Kidney (tissue), 13 donors: ENCODE measurements at regions not wholly inside any gene's neighbourhood (a gene's known extent, or its start where the extent isn't known, plus 50 kb on each side); places are given as distances from the start of the nearest gene placed in this dataset.

Experiments
- DNase-seq, 5 donors: peaks; one replicate each; pipeline ENCODE4 v3.0.0-alpha.2; 2013 to 2020
- FAIRE-seq: peaks from 2 replicates; lab custom pipeline; 2012; peaks lifted over from hg19 to GRCh38; lab: Jason Lieb, UNC
- H3K27ac ChIP-seq, 2 donors: one replicate each; pipeline ENCODE4 v1.7.0; 2013; ENCODE audit warnings: low read depth in 2 of 2, low read length in 2 of 2, inconsistent platforms in 1 of 2
- H3K27me3 ChIP-seq: one replicate; pipeline ENCODE4 v1.7.1; 2013; ENCODE audit warnings: low read length, inconsistent platforms; ENCODE audit not compliant: control insufficient read depth, insufficient read depth
- H3K36me3 ChIP-seq, 3 donors: one replicate each; pipeline versions ENCODE4 v1.7.0 to v1.7.1; 2013; ENCODE audit warnings: low read length in 3 of 3, control low read depth in 1 of 3, inconsistent platforms in 1 of 3; ENCODE audit not compliant: insufficient read depth in 3 of 3, control insufficient read depth in 2 of 3
- H3K4me1 ChIP-seq, 3 donors: one replicate each; pipeline versions ENCODE4 v1.7.0 to v1.7.1; 2013; ENCODE audit warnings: low read length in 3 of 3, inconsistent platforms in 1 of 3, low read depth in 1 of 3; ENCODE audit not compliant: control insufficient read depth in 2 of 3, insufficient read depth in 2 of 3
- H3K4me3 ChIP-seq, 3 donors: one replicate each; pipeline versions ENCODE4 v1.7.0 to v1.8.1; 2013; ENCODE audit warnings: low read length in 3 of 3, control low read depth in 1 of 3, inconsistent platforms in 1 of 3
- H3K9ac ChIP-seq, 3 donors: one replicate each; pipeline versions ENCODE4 v1.7.0 to v1.7.1; 2013; ENCODE audit warnings: low read length in 3 of 3, control low read depth in 1 of 3, inconsistent platforms in 1 of 3
- H3K9me3 ChIP-seq, 3 donors: one replicate each; pipeline versions ENCODE4 v1.7.0 to v1.7.1; 2013; ENCODE audit warnings: low read length in 3 of 3, control low read depth in 1 of 3, inconsistent platforms in 1 of 3; ENCODE audit not compliant: control insufficient read depth in 2 of 3, insufficient read depth in 1 of 3
- CTCF ChIP-seq: IDR thresholded peaks from 3 replicates; pipeline ENCODE4 v1.5.1; 2012; ENCODE audit warnings: mild to moderate bottlenecking, moderate library complexity, borderline replicate concordance; ENCODE audit not compliant: insufficient read depth; ENCODE audit errors: extremely low read depth
- intact Hi-C: fragments of 100-400 bp; cut with DNase I; formaldehyde crosslinking; loops from one replicate; pipeline ENCODE4 v1.11.1; 2022
- donor health status: control.
- donor health status: control.
- donor health status: control.
- donor health status: control.
- donor health status: control.
- donor health status: DM: yes; HTN: yes; CAD: no.
- donor health status: Normal renal cell carcinoma (clear cell type).

GRCh38 chr2:19525313-19525712, 166.9 kb upstream of the OSR1 start:
- Histone ChIP-seq H3K9me3 (no peaks in the 10 kb centered on the region), H3K27ac (no peak overlapping the region), H3K9ac (no peak overlapping the region), H3K4me3 (no peak overlapping the region), H3K36me3 (no peaks in the 10 kb centered on the region), H3K27me3 (no peaks in the 10 kb centered on the region), H3K4me1 (no peaks in the 10 kb centered on the region)
- intact Hi-C loops: no loop called here
- no peak for DNase-seq
- FAIRE-seq: peak; percentile 21
- TF ChIP-seq CTCF: no peak

GRCh38 chr2:19519045-19519444, 160.6 kb upstream of the OSR1 start:
- DNase-seq: no peak
- Histone ChIP-seq H3K9ac (no peak overlapping the region), H3K4me1 (no peaks in the 10 kb centered on the region), H3K36me3 (no peaks in the 10 kb centered on the region), H3K9me3 (no peaks in the 10 kb centered on the region), H3K4me3 (no peak overlapping the region), H3K27ac (no peak overlapping the region), H3K27me3 (no peaks in the 10 kb centered on the region)
- intact Hi-C loops: no loop called here
- no peak for TF ChIP-seq CTCF
- no peak for FAIRE-seq

- no peak overlapping the region for H3K4me3 ChIP-seq
- H3K36me3 ChIP-seq: no peaks in the 10 kb centered on the region
- TF ChIP-seq CTCF: no peak
- H3K27me3 ChIP-seq: no peaks in the 10 kb centered on the region
- FAIRE-seq (no peak), DNase-seq (no peak)
- H3K9me3 ChIP-seq: no peaks in the 10 kb centered on the region
- H3K27ac ChIP-seq: no peak overlapping the region
- intact Hi-C loops: no loop called here
- H3K9ac ChIP-seq: no peak overlapping the region
- no peaks in the 10 kb centered on the region for H3K4me1 ChIP-seq
Measured at GRCh38 chr2:19507137-19507536, 148.7 kb upstream of the OSR1 start.
